Neural progenitor cell (in vitro differentiated cells): ENCODE measurements at regions not wholly inside any gene's neighbourhood (a gene's known extent, or its start where the extent isn't known, plus 50 kb on each side); places are given as distances from the start of the nearest gene placed in this dataset.

ENCODE experiments used
- EZH2 ChIP-seq: fragments of 200-600 bp; sonication (generic); IDR thresholded peaks from 2 replicates; pipeline ENCODE4 v1.6.1; 2017; ENCODE audit warnings: antibody characterized with exemption, mild to moderate bottlenecking, moderate library complexity
- EZH2phosphoT487 ChIP-seq: fragments of 200-600 bp; sonication (generic); IDR thresholded peaks from 2 replicates; pipeline ENCODE4 v1.6.1; 2017; ENCODE audit warnings: antibody characterized with exemption
- TF ChIP-seq, protein P1 (sequence below): fragments of 200-600 bp; sonication (generic); IDR thresholded peaks from 2 replicates; pipeline ENCODE4 v1.5.1; 2017; ENCODE audit warnings: antibody characterized with exemption, mild to moderate bottlenecking

DNA sequence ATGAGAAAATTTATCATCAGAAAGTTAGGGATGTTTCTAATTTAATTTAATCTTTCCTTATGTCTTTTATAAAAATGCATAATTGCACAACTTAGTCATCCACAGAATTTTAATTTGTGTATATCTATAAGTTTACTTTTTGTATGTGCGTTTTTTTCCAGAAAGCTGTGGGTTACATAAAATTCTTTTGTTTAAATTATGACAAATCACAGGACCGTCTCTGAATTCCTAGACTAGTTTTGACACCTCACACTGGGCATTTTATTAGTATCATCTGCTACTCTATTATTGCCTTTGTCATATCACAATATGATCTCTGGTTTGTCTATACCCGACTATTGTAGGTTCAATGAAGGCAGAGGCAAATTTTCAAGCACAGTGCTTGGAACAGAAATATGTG, 482.4 kb upstream of the SEMA3D start:
- TF ChIP-seq, protein P1, sequence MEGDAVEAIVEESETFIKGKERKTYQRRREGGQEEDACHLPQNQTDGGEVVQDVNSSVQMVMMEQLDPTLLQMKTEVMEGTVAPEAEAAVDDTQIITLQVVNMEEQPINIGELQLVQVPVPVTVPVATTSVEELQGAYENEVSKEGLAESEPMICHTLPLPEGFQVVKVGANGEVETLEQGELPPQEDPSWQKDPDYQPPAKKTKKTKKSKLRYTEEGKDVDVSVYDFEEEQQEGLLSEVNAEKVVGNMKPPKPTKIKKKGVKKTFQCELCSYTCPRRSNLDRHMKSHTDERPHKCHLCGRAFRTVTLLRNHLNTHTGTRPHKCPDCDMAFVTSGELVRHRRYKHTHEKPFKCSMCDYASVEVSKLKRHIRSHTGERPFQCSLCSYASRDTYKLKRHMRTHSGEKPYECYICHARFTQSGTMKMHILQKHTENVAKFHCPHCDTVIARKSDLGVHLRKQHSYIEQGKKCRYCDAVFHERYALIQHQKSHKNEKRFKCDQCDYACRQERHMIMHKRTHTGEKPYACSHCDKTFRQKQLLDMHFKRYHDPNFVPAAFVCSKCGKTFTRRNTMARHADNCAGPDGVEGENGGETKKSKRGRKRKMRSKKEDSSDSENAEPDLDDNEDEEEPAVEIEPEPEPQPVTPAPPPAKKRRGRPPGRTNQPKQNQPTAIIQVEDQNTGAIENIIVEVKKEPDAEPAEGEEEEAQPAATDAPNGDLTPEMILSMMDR: no peak
- TF ChIP-seq EZH2phosphoT487 (no peak), EZH2 (no peak)
